DOHH2 (cell line): ENCODE measurements at regions not wholly inside any gene's neighbourhood (a gene's known extent, or its start where the extent isn't known, plus 50 kb on each side); places are given as distances from the start of the nearest gene placed in this dataset.

Experiments used
- H3F3A ChIP-seq: fragments of 200-600 bp; sonication (generic), shearing (Covaris generic); 2 replicates; pipeline ENCODE4 v1.6.0; 2016; ENCODE audit warnings: antibody characterized with exemption, mild to moderate bottlenecking; ENCODE audit not compliant: control insufficient read depth, insufficient read depth
- H3K27ac ChIP-seq: fragments of 200-600 bp; sonication (generic); 2 replicates; pipeline ENCODE4 v1.5.1; 2014; ENCODE audit warnings: low read depth, mild to moderate bottlenecking, low read length, moderate library complexity
- H3K27me3 ChIP-seq: fragments of 200-600 bp; sonication (generic); 2 replicates; pipeline ENCODE4 v1.6.1; 2014; ENCODE audit warnings: mild to moderate bottlenecking, low read length, mixed read lengths; ENCODE audit not compliant: control insufficient read depth
- H3K36me3 ChIP-seq: fragments of 200-600 bp; sonication (generic); 2 replicates; pipeline ENCODE4 v1.6.1; 2014; ENCODE audit warnings: mild to moderate bottlenecking, low read length, moderate library complexity, mixed read lengths; ENCODE audit not compliant: control insufficient read depth
- H3K4me1 ChIP-seq: fragments of 200-600 bp; sonication (generic); 2 replicates; pipeline ENCODE4 v1.6.1; 2014; ENCODE audit warnings: mild to moderate bottlenecking, low read length, mixed read lengths; ENCODE audit not compliant: control insufficient read depth
- H3K4me2 ChIP-seq: fragments of 200-600 bp; sonication (generic); 2 replicates; pipeline ENCODE4 v1.6.0; 2014; ENCODE audit warnings: mild to moderate bottlenecking, low read length, moderate library complexity
- H3K4me3 ChIP-seq: fragments of 200-600 bp; sonication (generic); 2 replicates; pipeline ENCODE4 v1.5.1; 2014; ENCODE audit warnings: mild to moderate bottlenecking, low read length, mixed read lengths
- H3K79me2 ChIP-seq: fragments of 200-600 bp; sonication (generic); 2 replicates; pipeline ENCODE4 v1.6.1; 2014; ENCODE audit warnings: mild to moderate bottlenecking, low read length, mixed read lengths; ENCODE audit not compliant: control insufficient read depth
- H3K9me2 ChIP-seq: fragments of 200-600 bp; sonication (generic); replicated peaks from 2 replicates; pipeline ENCODE4 v1.6.1; 2014; ENCODE audit warnings: mild to moderate bottlenecking, low read length, mixed read lengths; ENCODE audit not compliant: control insufficient read depth
- H3K9me3 ChIP-seq: fragments of 200-600 bp; sonication (generic); 2 replicates; pipeline ENCODE4 v1.6.1; 2014; ENCODE audit warnings: antibody characterized with exemption, low read length, mixed read lengths; ENCODE audit not compliant: control insufficient read depth, insufficient read depth
- H4K20me1 ChIP-seq: fragments of 200-600 bp; sonication (generic); 2 replicates; pipeline ENCODE4 v1.6.0; 2014; ENCODE audit warnings: low read depth, mild to moderate bottlenecking, antibody characterized with exemption, low read length, moderate library complexity; ENCODE audit not compliant: control insufficient read depth, insufficient read depth
- CTCF ChIP-seq: fragments of 200-600 bp; sonication (generic); IDR thresholded peaks from one replicate; pipeline ENCODE4 v1.5.1; 2014; ENCODE audit warnings: antibody characterized with exemption, mild to moderate bottlenecking, low read depth, low read length; ENCODE audit not compliant: poor library complexity, severe bottlenecking
- EZH2phosphoT487 ChIP-seq: fragments of 200-600 bp; sonication (generic); IDR thresholded peaks from 2 replicates; pipeline ENCODE4 v1.6.1; 2017; ENCODE audit warnings: borderline replicate concordance, mild to moderate bottlenecking, antibody characterized with exemption, low read length, moderate library complexity, mixed read lengths

- Histone ChIP-seq H3K9me2 (no peaks in the 10 kb centered on the region), H3K27ac (no peak overlapping the region), H3F3A (no peaks in the 10 kb centered on the region)
Observed at GRCh38 chr15:31489801-31490646, 163.4 kb downstream of the KLF13 start.

DNA sequence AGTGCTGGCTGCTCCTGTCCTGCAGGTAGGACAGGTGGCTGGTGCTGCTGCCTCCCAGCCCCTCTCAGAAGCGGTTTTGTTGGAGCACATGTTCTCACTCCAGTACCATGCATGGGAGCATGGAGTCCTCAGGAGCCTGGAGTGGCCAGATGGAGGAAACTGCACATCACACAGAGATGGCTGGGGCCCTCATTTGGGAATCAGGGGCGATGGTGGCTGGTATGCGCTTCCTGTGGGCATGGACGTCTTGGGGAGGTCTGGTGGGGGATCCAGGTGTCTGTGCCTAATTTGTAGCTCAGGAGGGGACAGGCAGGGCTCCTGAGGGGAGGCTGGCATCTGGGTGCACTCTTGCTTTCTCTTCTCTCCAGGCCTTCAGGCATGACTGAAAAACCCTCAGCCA lies 168.2 kb downstream of the KLF13 start:
- Histone ChIP-seq H3K79me2 (no peaks in the 10 kb centered on the region), H3K4me2 (no peak overlapping the region), H3K9me3 (peaks cover 13% of the 10 kb centered on the region), H3K9me2 (no peaks in the 10 kb centered on the region), H3K27me3 (0 out of 2 replicates have a peak, but pooled peaks cover 5% of the 10 kb centered on the region), H3K36me3 (no peaks in the 10 kb centered on the region), H3K27ac (no peak overlapping the region), H4K20me1 (no peaks in the 10 kb centered on the region), H3F3A (no peaks in the 10 kb centered on the region), H3K4me3 (no peak overlapping the region), H3K4me1 (peaks cover 9% of the 10 kb centered on the region)
- no peak for TF ChIP-seq EZH2phosphoT487

More at GRCh38 chr15:31489801-31490646, 163.4 kb downstream of the KLF13 start:
- H3K79me2 ChIP-seq, result no peaks in the 10 kb centered on the region
- no peaks in the 10 kb centered on the region for H3K27me3 ChIP-seq
- H3K4me1 ChIP-seq, result peaks cover 20% of the 10 kb centered on the region
- TF ChIP-seq EZH2phosphoT487 (no peak), CTCF (peak; percentile 94)
- no peaks in the 10 kb centered on the region for H3K36me3 ChIP-seq
- H4K20me1 ChIP-seq, result no peaks in the 10 kb centered on the region
- peaks cover 13% of the 10 kb centered on the region for H3K9me3 ChIP-seq
- H3K4me2 ChIP-seq, result 0 out of 2 replicates have a peak overlapping the region, but pooled peaks have one; percentile 8
- no peak overlapping the region for H3K4me3 ChIP-seq

- no peak overlapping the region for H3K4me3 ChIP-seq
- H3K9me2 ChIP-seq, result no peaks in the 10 kb centered on the region
- H3K4me2 ChIP-seq, result no peak overlapping the region
- H3K27me3 ChIP-seq, result 0 out of 2 replicates have a peak, but pooled peaks cover 5% of the 10 kb centered on the region
- no peaks in the 10 kb centered on the region for H3F3A ChIP-seq
- no peak overlapping the region for H3K27ac ChIP-seq
- H3K9me3 ChIP-seq, result peaks cover 13% of the 10 kb centered on the region
- H3K4me1 ChIP-seq, result peaks cover 4% of the 10 kb centered on the region
- no peaks in the 10 kb centered on the region for H3K36me3 ChIP-seq
- no peaks in the 10 kb centered on the region for H4K20me1 ChIP-seq
- no peak for TF ChIP-seq CTCF
- no peak for TF ChIP-seq EZH2phosphoT487
- no peaks in the 10 kb centered on the region for H3K79me2 ChIP-seq
Observed at GRCh38 chr15:31495281-31495680, 168.6 kb downstream of the KLF13 start.

- Histone ChIP-seq H4K20me1 (no peaks in the 10 kb centered on the region), H3K27ac (no peak overlapping the region), H3K79me2 (no peaks in the 10 kb centered on the region), H3K9me2 (no peaks in the 10 kb centered on the region), H3K36me3 (no peaks in the 10 kb centered on the region), H3K27me3 (0 out of 2 replicates have a peak, but pooled peaks cover 5% of the 10 kb centered on the region), H3K4me2 (no peak overlapping the region), H3K4me3 (no peak overlapping the region), H3K4me1 (peaks cover 13% of the 10 kb centered on the region), H3F3A (no peaks in the 10 kb centered on the region), H3K9me3 (no peaks in the 10 kb centered on the region)
- TF ChIP-seq CTCF, result no peak
Observed at GRCh38 chr15:31497838-31498237, 171.2 kb downstream of the KLF13 start.
